M059J (cell line): ENCODE measurements at regions not wholly inside any gene's neighbourhood (a gene's known extent, or its start where the extent isn't known, plus 50 kb on each side); places are given as distances from the start of the nearest gene placed in this dataset.

Experiments used
- DNase-seq: peaks from one replicate; pipeline ENCODE4 v3.0.0-alpha.2; 2012; ENCODE audit warnings: low read depth

DNA sequence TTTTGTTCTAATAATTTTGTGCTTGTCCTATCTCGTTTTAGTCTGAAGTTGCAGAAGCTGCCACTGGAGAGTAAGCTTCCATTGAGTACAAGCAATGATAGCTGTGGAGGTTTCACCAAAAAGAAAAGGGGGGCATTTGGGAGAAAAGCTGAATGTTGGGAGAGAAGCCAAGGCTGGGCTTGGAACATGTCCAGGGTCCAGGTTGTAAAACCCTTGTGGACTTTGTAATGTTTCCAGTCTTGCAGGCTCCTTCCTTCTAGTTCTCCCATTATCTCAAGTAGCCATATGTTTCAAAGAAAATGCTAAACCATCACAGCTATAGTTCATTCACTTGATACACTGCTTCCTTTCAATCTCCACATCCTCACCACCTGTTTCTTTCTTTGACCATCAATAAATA lies 880.2 kb downstream of the NLGN4Y start:
- DNase-seq = no peak

DNA sequence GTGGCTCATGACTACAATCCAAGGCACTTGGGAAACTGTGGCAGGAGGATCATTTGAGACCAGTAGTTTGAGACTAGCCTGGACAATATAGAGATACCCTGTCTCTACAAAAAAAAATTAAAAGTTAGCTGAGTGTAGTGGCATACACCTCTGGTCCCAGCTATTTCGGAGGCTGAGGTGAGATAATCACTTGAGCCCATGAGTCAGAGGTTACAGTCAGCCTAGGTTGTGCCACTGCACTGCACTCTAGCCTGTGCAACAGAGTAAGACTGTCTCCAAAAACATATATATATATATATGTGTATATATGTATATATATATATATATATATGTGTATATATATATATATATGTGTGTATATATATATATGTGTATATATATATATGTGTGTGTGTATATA lies 890.8 kb downstream of the NLGN4Y start:
- no peak for DNase-seq

DNA sequence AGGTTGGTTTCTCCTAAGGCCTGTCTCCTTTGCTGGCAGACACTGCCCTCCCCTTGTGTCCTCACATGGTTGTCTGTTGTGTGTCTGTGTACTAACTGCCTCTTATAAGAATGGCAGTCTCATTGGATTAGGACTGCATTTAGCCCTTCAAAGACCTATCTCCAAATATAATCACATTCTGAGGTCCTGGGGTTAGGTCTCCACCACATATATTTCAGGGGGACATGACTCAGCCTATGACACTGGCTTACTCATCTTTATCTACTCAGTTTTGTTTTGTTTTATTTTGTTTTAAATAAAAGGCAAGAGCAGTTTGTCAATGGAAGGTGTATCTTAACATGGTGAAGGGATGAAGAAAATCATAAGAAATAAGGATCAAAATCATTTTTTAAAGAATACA lies 894.3 kb downstream of the NLGN4Y start:
- no peak for DNase-seq

DNA sequence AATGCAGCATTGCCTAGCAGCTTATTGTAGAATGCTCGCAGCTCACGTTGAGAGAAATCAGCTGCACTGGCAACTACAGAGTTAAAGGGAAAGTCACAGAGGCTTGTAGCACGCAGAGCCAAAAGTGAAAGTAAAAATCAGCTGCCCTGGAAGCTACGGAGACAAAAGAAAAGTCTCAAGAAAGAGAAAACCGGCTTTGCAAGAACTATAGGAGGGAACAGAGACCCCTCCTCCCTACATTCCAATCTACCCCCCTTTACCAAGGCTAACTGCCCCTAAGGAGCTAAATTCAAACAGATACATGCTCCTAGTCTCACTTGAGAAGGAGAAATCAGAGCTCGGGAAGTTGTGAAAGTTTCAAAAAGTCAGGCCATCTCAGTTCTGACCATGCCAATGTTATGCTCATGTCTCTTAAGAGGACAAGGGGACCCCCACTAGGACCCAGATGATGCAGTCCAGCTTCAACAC lies 900.4 kb downstream of the NLGN4Y start:
- no peak for DNase-seq

DNA sequence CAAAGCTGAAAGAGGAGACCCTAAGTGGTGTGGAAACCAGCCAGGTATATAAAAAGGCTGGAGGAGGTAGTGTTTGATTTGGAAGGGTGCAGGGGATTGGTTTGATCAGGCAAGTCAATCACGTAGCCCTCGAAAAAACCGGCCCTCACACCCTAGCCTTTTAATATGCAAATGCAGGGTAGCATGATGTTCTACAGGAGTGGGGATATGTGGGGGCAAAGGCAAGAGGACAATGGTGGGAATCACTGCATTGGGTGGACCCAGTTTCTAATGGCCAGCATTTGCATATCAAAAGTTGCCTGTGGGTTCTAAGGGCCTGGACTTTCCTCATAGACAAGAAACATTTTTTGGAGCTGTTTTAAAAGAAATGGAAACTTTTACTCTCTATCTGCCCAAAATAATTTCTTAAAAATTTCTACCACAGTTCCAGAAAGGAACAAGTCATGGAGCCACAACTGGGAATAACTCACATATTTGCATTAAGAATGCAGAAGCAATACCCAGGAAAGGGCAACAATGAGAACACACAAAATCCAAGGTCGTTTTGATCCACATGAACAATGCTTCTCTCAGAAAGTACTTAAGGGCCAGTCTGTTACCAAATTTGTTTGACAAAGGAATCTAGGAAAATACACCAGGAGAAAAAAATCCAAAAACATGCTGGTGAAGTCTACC lies 915.8 kb downstream of the NLGN4Y start:
- DNase-seq = no peak

DNA sequence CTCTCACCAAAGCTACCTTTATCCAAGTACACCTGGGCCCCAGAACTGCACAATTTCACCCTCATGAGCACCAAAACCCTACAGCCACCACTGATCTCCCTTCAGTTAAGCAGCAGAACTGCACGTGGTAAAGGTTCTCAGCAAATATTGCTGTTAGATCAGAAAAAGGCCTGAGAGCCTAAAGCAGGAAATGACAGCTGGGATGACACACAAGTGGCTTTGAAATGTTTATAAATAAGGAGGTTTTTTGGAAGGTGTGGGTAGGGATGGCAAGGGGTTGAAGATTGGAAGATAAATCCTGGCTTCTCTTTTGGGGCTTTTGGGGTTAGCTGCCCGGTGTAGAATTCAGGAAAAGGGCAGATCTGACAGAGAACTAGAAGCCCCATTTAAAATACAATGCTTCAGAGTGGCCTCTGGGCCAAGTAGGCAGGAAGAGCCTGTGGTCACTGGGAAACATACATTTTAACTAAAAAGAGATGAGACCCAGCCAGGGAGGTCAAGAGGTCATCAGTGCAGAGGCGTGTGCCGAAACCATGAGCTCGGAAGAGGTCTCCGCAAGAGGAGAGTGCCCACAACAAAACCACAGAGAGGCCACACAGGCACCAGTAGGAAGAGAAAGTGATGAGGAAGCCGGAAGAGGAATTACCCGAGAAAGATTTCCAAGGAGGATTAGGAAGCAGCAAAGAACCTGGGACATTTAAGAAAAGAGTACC lies 916.5 kb downstream of the NLGN4Y start:
- no peak for DNase-seq

DNA sequence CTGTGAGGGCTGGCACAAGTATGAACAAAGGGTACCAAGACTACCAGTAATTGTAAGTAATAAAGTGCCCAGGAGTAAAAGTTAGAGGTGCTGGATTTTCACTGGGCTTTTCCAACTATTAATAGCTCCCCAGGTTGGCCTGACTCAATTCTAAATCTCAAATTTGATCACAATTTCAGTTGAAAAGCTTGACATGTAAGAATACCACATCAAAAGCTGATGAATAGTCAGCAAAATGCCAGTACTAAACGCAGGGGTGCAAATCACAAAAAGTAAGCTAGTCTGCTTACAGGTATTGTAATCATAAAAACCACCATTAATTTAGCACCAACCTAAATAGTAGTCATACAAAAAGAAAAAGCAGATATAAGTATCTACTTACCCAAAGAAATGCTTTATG lies 917.5 kb downstream of the NLGN4Y start:
- DNase-seq = no peak

DNA sequence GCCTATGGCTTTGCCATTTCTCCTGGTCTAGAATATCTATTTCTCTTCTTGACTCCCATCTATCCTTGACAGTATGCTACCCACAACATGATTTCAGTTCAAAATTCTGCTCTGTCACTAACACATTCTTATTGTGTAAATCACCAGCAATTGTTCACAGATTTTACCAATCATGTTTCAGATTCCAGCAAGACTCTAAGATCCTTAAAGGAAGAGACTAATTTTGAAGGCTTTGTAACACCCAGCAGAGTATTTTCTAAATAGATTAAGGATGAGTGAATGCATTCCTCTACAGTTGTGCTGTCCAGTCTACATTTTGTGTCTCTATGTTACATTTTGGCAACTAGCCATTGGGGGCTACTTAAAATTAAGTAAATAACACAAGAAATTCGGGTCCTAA lies 921.5 kb downstream of the NLGN4Y start:
- DNase-seq = no peak

DNA sequence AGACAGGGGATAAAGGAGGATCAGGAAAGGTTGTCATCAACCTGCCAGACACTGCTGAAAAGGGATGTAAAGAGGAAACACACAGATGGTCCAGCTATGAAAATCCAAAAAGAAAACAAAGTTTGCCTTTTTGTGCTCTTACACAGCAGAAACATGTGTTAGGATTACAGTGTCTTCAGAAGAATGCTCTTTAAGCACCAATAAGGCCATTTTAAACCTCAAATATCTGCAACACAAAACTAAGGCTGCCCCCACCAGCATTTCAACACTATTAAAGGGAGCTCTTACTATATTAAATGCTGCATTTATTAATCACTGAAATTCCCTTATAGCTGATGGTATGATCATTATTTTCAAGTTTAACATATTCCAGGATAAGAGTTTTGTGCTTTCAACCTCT lies 922.5 kb downstream of the NLGN4Y start:
- no peak for DNase-seq

DNA sequence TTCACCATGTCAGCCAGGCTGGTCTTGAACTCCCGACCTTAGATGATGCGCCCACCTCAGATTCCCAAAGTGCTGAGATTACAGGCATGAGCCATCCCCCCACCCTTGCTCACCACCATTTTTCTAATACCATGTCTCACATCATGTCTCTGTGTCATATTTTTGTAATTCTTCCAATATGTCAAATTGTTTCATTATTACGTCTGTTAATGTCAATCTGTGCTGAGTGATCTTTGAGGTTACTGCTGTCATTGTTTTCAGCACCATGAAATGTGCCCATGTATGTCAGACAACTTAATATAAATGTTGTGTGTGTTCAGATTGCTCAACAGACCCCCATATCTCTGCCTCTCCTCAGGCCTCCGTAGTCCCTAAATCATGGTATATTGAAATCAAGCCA lies 923.6 kb downstream of the NLGN4Y start:
- no peak for DNase-seq

DNA sequence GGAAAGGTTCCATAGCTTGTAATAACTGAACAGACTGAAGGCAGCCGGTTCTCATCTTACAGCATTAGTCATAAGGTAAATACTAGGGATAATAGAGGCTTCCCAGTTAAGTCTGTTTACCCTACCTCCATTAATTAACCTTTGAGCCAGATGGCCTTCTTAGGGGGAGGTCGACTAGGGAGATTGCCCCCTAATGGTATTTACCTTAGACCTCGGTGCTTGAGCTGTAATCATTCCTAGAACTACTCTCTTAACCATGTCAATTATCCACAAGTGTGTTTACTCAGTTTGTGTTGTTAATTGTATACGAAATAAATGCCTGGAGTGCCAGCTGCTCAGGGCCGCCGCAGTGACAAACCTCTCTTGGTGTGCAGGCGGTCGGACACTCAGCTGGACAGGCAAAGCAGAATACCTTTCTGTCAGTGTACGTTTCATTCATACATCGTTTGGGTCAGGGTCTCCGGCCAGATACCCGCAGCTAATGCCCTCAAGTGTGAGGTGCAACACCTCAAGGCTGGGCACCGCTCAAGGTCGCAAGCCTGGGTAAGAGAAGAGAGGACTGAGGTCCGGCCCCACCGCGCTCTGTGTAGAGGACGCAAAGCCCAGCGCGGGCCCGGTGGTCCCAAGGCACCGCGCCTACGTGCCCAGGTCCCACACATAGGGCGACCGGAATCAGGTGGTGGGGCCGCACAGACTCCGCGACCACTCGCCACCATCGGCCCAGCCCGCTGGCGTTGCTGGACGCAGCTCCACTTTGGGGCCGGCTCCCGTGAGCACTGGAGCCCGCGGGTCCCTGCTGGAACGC lies 931.0 kb downstream of the NLGN4Y start:
- DNase-seq = no peak

DNA sequence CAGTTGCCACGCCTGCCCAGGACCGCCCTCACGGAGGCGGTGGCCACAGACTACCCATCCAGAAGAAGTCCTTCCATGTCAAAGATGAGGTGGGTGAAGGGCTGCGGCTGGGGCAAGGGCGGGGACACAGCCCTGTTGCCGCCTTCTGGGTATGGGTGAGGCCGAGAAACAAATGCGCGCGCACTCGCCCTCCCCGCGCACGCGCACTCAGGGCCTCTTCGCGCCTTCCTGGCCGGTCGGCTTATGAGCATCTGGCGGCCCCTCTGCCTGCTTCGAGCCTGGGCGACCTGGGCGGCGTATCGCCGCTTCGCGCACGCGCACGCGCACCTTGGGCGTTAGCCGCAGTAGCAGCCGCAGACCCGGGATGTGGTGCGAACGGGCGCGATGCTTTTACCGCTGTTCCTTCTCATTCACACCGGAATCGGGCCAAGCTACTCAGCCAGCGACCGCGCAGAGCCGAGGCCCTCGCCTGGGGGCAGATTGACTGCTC lies 931.7 kb downstream of the NLGN4Y start:
- DNase-seq = no peak

DNA sequence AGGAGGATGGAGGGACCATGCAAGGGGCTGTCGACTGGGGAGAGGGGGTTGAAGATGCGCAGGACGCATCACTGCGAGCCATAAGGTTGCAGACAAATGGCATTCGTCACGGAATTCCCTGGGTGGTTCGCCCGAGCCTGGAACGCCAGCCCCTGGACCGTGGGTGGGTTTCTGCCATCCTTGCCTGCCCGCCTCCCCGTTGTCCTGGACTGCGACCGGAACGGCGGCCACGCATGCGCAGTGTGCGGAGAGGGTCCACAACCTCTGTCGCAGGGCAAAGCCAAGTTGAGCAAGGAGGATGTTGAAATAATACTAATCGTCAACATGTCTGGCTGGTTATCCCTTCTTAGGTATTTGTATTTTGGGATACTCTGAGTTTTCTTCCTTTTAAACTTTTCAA lies 932.2 kb downstream of the NLGN4Y start:
- no peak for DNase-seq

DNA sequence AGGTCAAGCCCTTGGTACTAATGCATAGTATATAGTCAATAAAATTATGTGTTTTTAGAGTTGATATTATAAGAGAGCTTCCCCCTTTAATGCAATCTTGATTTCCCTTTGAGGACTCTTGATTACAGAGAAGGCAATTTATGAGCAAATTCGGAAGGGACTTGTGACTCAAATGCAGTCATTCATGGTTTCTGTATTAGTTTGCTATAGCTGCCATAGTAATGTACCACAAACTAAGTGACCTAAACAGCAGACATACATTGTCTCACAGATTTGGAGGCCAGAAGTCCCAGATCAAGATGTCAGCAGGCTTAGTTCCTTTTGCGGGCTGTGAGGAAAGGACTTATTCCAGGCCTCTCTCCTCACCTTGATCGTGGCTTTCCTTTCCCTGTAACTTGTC lies 933.4 kb downstream of the NLGN4Y start:
- DNase-seq = no peak

DNA sequence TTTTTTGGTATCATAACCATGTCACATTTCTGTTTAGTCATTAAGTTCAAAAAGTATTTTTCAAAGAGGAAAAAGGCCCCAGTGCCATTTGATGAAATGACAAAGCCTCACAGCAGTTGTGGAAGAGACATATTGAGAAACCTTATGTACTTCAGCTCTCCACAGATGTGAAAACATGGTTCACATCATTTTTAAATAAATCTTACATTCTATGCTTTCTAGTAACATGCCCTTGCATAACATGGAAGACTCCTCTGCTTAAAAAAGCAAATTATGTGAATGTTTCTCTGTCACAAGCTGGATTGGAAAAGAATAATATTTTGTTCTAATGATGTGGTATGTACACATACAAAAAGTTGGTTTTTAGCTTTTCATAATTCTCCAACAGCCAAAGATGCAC lies 934.1 kb downstream of the NLGN4Y start:
- DNase-seq = no peak

DNA sequence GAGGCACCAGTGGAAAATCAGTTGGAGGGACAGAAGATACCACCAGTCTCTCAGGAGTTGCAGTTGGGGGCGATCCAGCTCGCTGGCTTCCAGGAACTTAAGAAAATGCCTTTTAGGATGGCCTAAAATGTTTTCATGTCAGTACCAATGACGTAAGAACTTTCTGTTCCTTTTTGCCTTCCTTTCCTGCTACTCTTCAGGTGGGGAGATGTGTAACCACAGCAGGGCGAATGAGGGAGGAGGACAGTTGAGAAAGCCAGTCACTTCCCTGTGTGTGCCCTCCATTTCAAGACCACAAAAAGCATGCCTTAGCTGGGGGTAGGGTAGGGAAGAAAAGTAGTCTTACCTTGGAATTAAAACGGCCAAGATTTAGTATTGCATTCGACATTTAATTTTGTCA lies 941.6 kb downstream of the NLGN4Y start:
- DNase-seq = no peak

DNA sequence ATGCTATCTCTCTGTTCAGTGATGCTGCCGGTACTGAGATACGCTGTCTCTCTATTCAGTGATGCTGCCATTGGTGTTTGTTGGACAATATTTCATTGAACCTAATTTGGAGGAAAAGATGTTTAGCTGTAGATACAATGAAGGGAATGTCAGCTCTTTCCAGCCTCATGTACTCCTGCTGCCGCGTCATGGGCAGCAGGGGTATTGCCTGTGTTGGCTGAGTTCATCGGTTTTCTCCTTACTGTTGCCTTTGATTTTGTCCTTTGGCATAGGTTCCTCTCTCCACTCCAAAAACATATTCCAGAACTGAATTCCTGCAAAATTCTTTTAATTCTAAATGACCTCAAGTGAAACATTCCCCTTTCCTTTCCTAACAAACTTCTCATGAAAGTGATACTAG lies 942.6 kb downstream of the NLGN4Y start:
- DNase-seq = peak; percentile 0

DNA sequence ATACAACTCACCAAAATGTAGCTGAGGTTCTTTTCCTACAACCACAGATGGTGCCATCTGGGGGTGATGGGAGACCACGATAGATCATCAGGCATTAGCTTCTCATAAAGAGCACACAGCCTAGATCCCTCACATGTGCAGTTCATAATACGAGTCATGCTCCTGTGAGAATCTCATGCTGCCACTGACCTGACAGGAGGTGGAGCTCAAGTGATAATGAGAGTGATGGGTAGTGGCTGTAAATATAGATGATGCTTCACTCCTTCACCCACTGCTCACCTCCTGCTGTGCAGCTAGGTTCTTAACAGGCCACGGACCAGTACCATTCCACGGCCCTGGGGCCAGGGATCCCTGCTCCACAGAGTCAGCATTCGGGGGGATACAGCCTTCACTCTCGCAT lies 943.8 kb downstream of the NLGN4Y start:
- DNase-seq = no peak

DNA sequence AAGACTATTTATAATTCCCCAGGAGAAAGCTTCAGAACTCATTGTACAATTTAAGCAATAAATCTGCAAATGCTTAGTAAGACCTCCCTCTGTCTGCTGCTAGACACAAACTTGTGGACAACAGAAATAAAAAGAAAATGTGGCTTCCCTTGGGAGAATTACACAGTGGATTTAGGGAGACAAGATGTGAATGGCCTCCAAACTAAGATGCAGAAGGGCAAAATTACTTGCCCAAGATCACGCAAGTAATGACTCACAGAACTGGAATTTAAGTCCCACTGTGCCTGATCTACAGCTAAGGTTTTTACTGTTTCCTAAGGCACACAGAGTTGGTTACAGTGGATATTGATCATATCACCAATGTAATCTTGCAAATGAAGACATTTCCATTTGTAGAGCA lies 947.0 kb downstream of the NLGN4Y start:
- peak; percentile 3 for DNase-seq

DNA sequence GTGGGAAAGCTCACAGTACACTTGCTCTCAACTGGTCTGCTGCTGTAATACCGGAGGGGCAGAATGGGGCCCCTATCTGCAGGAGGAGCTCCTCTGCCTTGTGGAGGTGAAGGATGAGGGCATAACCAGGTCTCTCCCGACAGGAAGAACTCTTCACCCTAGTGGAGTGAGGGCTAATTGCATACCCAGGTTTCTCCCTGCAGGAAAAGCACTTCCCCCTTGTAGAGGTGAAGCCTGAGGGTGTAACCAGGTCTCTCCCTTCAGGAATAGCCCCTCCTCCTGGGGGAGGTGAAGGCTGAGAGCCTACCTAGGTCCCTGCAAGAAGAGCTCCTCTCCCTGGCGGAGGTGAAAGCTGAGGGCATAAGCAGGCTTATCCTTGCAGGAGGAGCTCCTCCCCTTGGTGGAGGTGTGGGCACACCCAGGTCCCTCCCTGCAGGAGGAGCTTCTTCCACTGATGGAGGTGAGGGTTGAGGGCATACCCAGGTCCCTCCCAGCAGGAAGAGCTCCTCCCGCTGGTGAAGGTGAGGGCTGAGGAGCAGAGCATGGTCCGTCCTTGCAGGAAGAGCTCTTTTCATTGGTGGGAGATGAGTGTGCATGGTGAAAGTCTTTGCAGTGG lies 954.1 kb downstream of the NLGN4Y start:
- DNase-seq = no peak

DNA sequence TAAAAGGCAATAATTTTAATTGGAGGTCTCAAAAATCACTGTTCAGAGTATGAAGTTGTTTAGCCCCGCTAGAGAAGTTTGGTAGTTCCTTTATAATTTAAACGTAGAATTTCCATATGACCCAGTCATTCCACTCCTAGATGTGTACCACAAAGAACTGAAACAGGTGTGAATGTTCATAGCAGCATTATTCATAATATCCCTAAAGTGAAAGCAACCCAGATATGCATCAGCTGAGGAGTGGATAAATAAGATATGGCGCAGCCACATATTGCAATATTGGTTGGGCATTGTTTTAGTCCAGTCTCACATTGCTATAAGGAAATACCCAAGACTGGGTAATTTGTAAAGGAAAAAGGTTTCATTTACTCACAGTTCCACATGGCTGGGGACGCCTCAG lies 976.2 kb downstream of the NLGN4Y start:
- DNase-seq = no peak

DNA sequence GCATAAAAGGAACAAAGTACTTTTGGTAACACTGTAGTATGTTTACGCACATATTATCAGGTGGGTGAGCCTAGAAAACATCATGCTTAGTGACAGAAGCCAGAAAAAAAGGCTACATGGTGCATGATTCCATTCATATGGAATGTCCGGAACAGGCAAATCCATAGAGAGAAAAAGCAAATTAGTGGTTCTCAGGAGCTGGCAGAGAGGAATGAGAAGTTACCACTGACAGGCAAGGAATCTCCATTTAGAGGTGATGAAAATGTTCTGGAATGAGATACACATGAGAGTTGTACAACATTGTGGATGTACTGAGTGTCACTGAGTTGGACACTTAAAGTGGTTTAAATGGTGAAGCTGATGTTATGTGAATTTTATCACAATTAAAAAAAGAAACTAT lies 976.9 kb downstream of the NLGN4Y start:
- peak; percentile 0 for DNase-seq
